GM12872 (cell line): ENCODE measurements at regions not wholly inside any gene's neighbourhood (a gene's known extent, or its start where the extent isn't known, plus 50 kb on each side); places are given as distances from the start of the nearest gene placed in this dataset.

Experiments used
- CTCF ChIP-seq: IDR thresholded peaks from 3 replicates; pipeline ENCODE4 v1.5.1; 2011; ENCODE audit warnings: low read depth, mild to moderate bottlenecking, low read length, moderate library complexity; ENCODE audit not compliant: insufficient read depth

- no peak for TF ChIP-seq CTCF
These were observed 135.6 kb upstream of the SMARCA2 start for GRCh38 chr9:1879501-1879900.

- no peak for TF ChIP-seq CTCF
These were observed 135.0 kb upstream of the SMARCA2 start for GRCh38 chr9:1880038-1880565.

GRCh38 chr9:1881708-1882295 is 133.3 kb upstream of the SMARCA2 start:
- TF ChIP-seq CTCF, result no peak

GRCh38 chr9:1882711-1883403 is 132.3 kb upstream of the SMARCA2 start:
- no peak for TF ChIP-seq CTCF

- TF ChIP-seq CTCF, result no peak
These were observed 124.9 kb upstream of the SMARCA2 start for GRCh38 chr9:1890201-1890600.

GRCh38 chr9:1890816-1891215 is 124.3 kb upstream of the SMARCA2 start:
- TF ChIP-seq CTCF, result no peak

- TF ChIP-seq CTCF, result no peak
These were observed 107.7 kb upstream of the SMARCA2 start for GRCh38 chr9:1907465-1907864.
